Mesenchymal stem cell (in vitro differentiated cells and primary cell): ENCODE measurements at regions not wholly inside any gene's neighbourhood (a gene's known extent, or its start where the extent isn't known, plus 50 kb on each side); places are given as distances from the start of the nearest gene placed in this dataset.
"Not testable (repeated sequence)": the region's sequence is repeated elsewhere in the genome, so short reads cannot be mapped to it uniquely, and the experiment has no call there.

Source experiments
- DNase-seq: peaks from one replicate; pipeline ENCODE4 v3.0.0-alpha.2; 2013
- H2AFZ ChIP-seq: one replicate; pipeline ENCODE4 v1.6.1; 2013; ENCODE audit warnings: low read depth, mild to moderate bottlenecking, control low read depth, inconsistent platforms, low read length, moderate library complexity
- H2AK5ac ChIP-seq: 2 replicates; pipeline ENCODE4 v1.6.1; 2013; ENCODE audit warnings: low read length, moderate library complexity, mild to moderate bottlenecking, inconsistent platforms; ENCODE audit not compliant: severe bottlenecking
- H2BK120ac ChIP-seq: one replicate; pipeline ENCODE4 v1.6.1; 2013; ENCODE audit warnings: low read depth, mild to moderate bottlenecking, inconsistent platforms, low read length, moderate library complexity
- H2BK12ac ChIP-seq, 2 experiments: one replicate each; pipeline ENCODE4 v1.6.1; 2013; ENCODE audit warnings: inconsistent platforms in 2 of 2, low read length in 2 of 2, mild to moderate bottlenecking in 2 of 2, moderate library complexity in 2 of 2, control low read depth in 1 of 2
- H2BK15ac ChIP-seq: one replicate; pipeline ENCODE4 v1.6.1; 2013; ENCODE audit warnings: mild to moderate bottlenecking, low read depth, inconsistent platforms; ENCODE audit not compliant: poor library complexity, severe bottlenecking
- H2BK5ac ChIP-seq: 2 replicates; pipeline ENCODE4 v1.6.1; 2013; ENCODE audit warnings: low read depth, mild to moderate bottlenecking, low read length, control low read depth, inconsistent platforms; ENCODE audit not compliant: poor library complexity, severe bottlenecking
- H3K14ac ChIP-seq, 2 experiments: one replicate each; pipeline ENCODE4 v1.6.1; 2013; ENCODE audit warnings: inconsistent platforms in 2 of 2, low read length in 2 of 2, control low read depth in 1 of 2, mild to moderate bottlenecking in 1 of 2, moderate library complexity in 1 of 2
- H3K18ac ChIP-seq, 2 experiments: one replicate each; pipeline ENCODE4 v1.6.1; 2013; ENCODE audit warnings: inconsistent platforms in 2 of 2, low read length in 2 of 2, control low read depth in 1 of 2, low read depth in 1 of 2, mild to moderate bottlenecking in 1 of 2
- H3K23ac ChIP-seq, 2 experiments: one replicate each; pipeline ENCODE4 v1.6.1; 2013; ENCODE audit warnings: inconsistent platforms in 2 of 2, low read length in 2 of 2, mild to moderate bottlenecking in 2 of 2, moderate library complexity in 2 of 2, control low read depth in 1 of 2
- H3K27ac ChIP-seq: 2 replicates; pipeline ENCODE4 v1.5.1; 2013; ENCODE audit warnings: mild to moderate bottlenecking, moderate library complexity, low read length, control low read depth, inconsistent platforms; ENCODE audit not compliant: poor library complexity, severe bottlenecking
- H3K27me3 ChIP-seq, 2 experiments: 2 replicates each; pipeline versions ENCODE4 v1.6.1 to v1.7.0; 2013; ENCODE audit warnings: low read length in 2 of 2, mild to moderate bottlenecking in 2 of 2, moderate library complexity in 2 of 2, control low read depth in 1 of 2, inconsistent platforms in 1 of 2; ENCODE audit not compliant: control insufficient read depth in 1 of 2, insufficient read depth in 1 of 2
- H3K36me3 ChIP-seq, 2 experiments: 2 replicates each; pipeline versions ENCODE4 v1.6.1 to v1.7.0; 2013; ENCODE audit warnings: low read length in 2 of 2, control low read depth in 1 of 2, inconsistent platforms in 1 of 2, low read depth in 1 of 2, mild to moderate bottlenecking in 1 of 2; ENCODE audit not compliant: insufficient read depth in 2 of 2, control insufficient read depth in 1 of 2
- H3K4ac ChIP-seq, 2 experiments: one replicate each; pipeline ENCODE4 v1.6.1; 2013; ENCODE audit warnings: inconsistent platforms in 2 of 2, low read length in 2 of 2, mild to moderate bottlenecking in 2 of 2, moderate library complexity in 2 of 2, control low read depth in 1 of 2, low read depth in 1 of 2
- H3K4me1 ChIP-seq: 2 replicates; pipeline ENCODE4 v1.6.1; 2013; ENCODE audit warnings: low read depth, low read length, control low read depth; ENCODE audit not compliant: control insufficient read depth, insufficient read depth
- H3K4me2 ChIP-seq: 2 replicates; pipeline ENCODE4 v1.6.1; 2013; ENCODE audit warnings: low read length, mild to moderate bottlenecking, inconsistent platforms; ENCODE audit not compliant: poor library complexity, severe bottlenecking
- H3K4me3 ChIP-seq, 2 experiments: 2 replicates each; pipeline versions ENCODE4 v1.5.1 to v1.7.0; 2013; ENCODE audit warnings: low read length in 2 of 2, mild to moderate bottlenecking in 2 of 2, control low read depth in 1 of 2, low read depth in 1 of 2; ENCODE audit not compliant: insufficient read depth in 1 of 2
- H3K79me1 ChIP-seq: replicated peaks from 2 replicates; pipeline ENCODE4 v1.6.1; 2013; ENCODE audit warnings: mild to moderate bottlenecking, control low read depth, low read length, inconsistent platforms; ENCODE audit not compliant: poor library complexity, severe bottlenecking
- H3K9ac ChIP-seq: 2 replicates; pipeline ENCODE4 v1.7.0; 2013; ENCODE audit warnings: mild to moderate bottlenecking, low read length, moderate library complexity
- H3K9me3 ChIP-seq: 2 replicates; pipeline ENCODE4 v1.7.0; 2013; ENCODE audit warnings: mild to moderate bottlenecking, low read length; ENCODE audit not compliant: control insufficient read depth
- H4K8ac ChIP-seq: one replicate; pipeline ENCODE4 v1.6.1; 2013; ENCODE audit warnings: inconsistent platforms, mild to moderate bottlenecking, low read length, moderate library complexity
- H4K91ac ChIP-seq: one replicate; pipeline ENCODE4 v1.6.1; 2013; ENCODE audit warnings: mild to moderate bottlenecking, low read length, inconsistent platforms
- WGBS: methylation state at CpG from one replicate; pipeline ENCODE4 v1.1.7; 2013; ENCODE audit warnings: mixed read lengths; 5-methylcytosine and 5-hydroxymethylcytosine counted together

GRCh38 chr13:74554569-74555275 lies 420.5 kb upstream of the KLF12 start:
- Histone ChIP-seq H3K79me1 (no peaks in the 10 kb centered on the region), H4K8ac (no peak overlapping the region), H3K27me3 (no peaks in the 10 kb centered on the region), H3K4me2 (no peak overlapping the region), H3K4me3 (no peak overlapping the region), H3K9me3 (no peaks in the 10 kb centered on the region), H3K23ac (no peak overlapping the region), H3K9ac (no peak overlapping the region), H2BK120ac (no peak overlapping the region), H3K27ac (no peak overlapping the region), H2BK5ac (no peak overlapping the region), H2AFZ (no peak overlapping the region), H3K18ac (no peak overlapping the region), H3K14ac (no peak overlapping the region), H2BK15ac (no peak overlapping the region), H3K36me3 (no peaks in the 10 kb centered on the region), H4K91ac (no peak overlapping the region), H3K4me1 (no peaks in the 10 kb centered on the region), H2BK12ac (no peak overlapping the region), H3K4ac (no peak overlapping the region), H2AK5ac (no peak overlapping the region)
- no peak for DNase-seq
- 92% methylated on average over 6 of the region's 8 CpGs for WGBS

- no peak overlapping the region for H2BK15ac ChIP-seq
- no peak overlapping the region for H3K18ac ChIP-seq
- no peak overlapping the region for H4K91ac ChIP-seq
- H3K4me1 ChIP-seq: no peaks in the 10 kb centered on the region
- DNase-seq: peak; percentile 5
- no peak overlapping the region for H3K4me2 ChIP-seq
- no peak overlapping the region for H3K14ac ChIP-seq
- H2BK5ac ChIP-seq: no peak overlapping the region
- no peak overlapping the region for H3K4ac ChIP-seq
- H2BK120ac ChIP-seq: no peak overlapping the region
- no peak overlapping the region for H2AFZ ChIP-seq
- H3K4me3 ChIP-seq: no peak overlapping the region
- no peaks in the 10 kb centered on the region for H3K36me3 ChIP-seq
- H3K27me3 ChIP-seq: no peaks in the 10 kb centered on the region
- H3K9me3 ChIP-seq: no peaks in the 10 kb centered on the region
- H4K8ac ChIP-seq: no peak overlapping the region
- H3K79me1 ChIP-seq: no peaks in the 10 kb centered on the region
- H3K27ac ChIP-seq: no peak overlapping the region
- no peak overlapping the region for H2BK12ac ChIP-seq
- whole genome bisulfite sequencing: no CpG with 5 or more reads among the region's 2 CpGs
- H2AK5ac ChIP-seq: no peak overlapping the region
- no peak overlapping the region for H3K9ac ChIP-seq
- H3K23ac ChIP-seq: no peak overlapping the region
These were observed 415.8 kb upstream of the KLF12 start for GRCh38 chr13:74550039-74550438.

GRCh38 chr13:74536649-74537048 lies 402.4 kb upstream of the KLF12 start:
- H3K79me1 ChIP-seq, H3K18ac ChIP-seq, H3K27me3 ChIP-seq, H2BK12ac ChIP-seq, H4K91ac ChIP-seq, H2BK15ac ChIP-seq, H3K9me3 ChIP-seq, H2AK5ac ChIP-seq, H3K27ac ChIP-seq, H3K9ac ChIP-seq, H4K8ac ChIP-seq, H3K4ac ChIP-seq, H2BK5ac ChIP-seq, H2AFZ ChIP-seq, H3K4me1 ChIP-seq, H3K14ac ChIP-seq, H3K4me2 ChIP-seq, H3K36me3 ChIP-seq, H2BK120ac ChIP-seq, DNase-seq, H3K23ac ChIP-seq, H3K4me3 ChIP-seq: not testable (repeated sequence)
- 89% methylated on average over 10 of the region's 11 CpGs for whole genome bisulfite sequencing

- Histone ChIP-seq H3K4me2 (no peak overlapping the region), H2BK5ac (no peak overlapping the region), H3K4me3 (no peak overlapping the region), H3K23ac (no peak overlapping the region), H2AK5ac (no peak overlapping the region), H3K18ac (no peak overlapping the region), H4K8ac (no peak overlapping the region), H3K79me1 (no peaks in the 10 kb centered on the region), H2AFZ (no peak overlapping the region), H3K36me3 (no peaks in the 10 kb centered on the region), H3K9me3 (no peaks in the 10 kb centered on the region), H3K27ac (no peak overlapping the region), H3K14ac (no peak overlapping the region), H2BK15ac (no peak overlapping the region), H2BK12ac (no peak overlapping the region), H3K4ac (no peak overlapping the region), H4K91ac (no peak overlapping the region), H2BK120ac (no peak overlapping the region), H3K4me1 (no peaks in the 10 kb centered on the region), H3K9ac (no peak overlapping the region), H3K27me3 (no peaks in the 10 kb centered on the region)
- WGBS: no CpG with 5 or more reads among the region's 2 CpGs
- DNase-seq: no peak
These were observed 399.0 kb upstream of the KLF12 start for GRCh38 chr13:74533226-74533625.
